SK-N-SH treated with all-trans-retinoic acid at 6 μM for 48 hours (cell line): ENCODE measurements at regions not wholly inside any gene's neighbourhood (a gene's known extent, or its start where the extent isn't known, plus 50 kb on each side); places are given as distances from the start of the nearest gene placed in this dataset.
"Not testable (repeated sequence)": the region's sequence is repeated elsewhere in the genome, so short reads cannot be mapped to it uniquely, and the experiment has no call there.

ENCODE experiments used
- ATAC-seq: fragments of 200-7000 bp; cut with Tn5 transposase; 3 replicates; pipeline ENCODE4 v1.9.1; 2020; ENCODE audit warnings: mild to moderate bottlenecking, moderate library complexity
- ARNTL ChIP-seq: fragments of 450-650 bp; formaldehyde crosslinking; IDR thresholded peaks from 2 replicates; pipeline ENCODE4 v1.5.0; 2020; ENCODE audit warnings: low read depth, mild to moderate bottlenecking, moderate library complexity, borderline replicate concordance
- BACH2 ChIP-seq: fragments of 250-450 bp; sonication (Bioruptor Pico); IDR thresholded peaks from 2 replicates; pipeline ENCODE4 v1.9.0; 2021; ENCODE audit warnings: mild to moderate bottlenecking, borderline replicate concordance
- CREB5 ChIP-seq: fragments of 250-450 bp; sonication (Bioruptor Pico); IDR thresholded peaks from 2 replicates; pipeline ENCODE4 v1.5.1; 2020; ENCODE audit warnings: low read depth, mild to moderate bottlenecking, moderate library complexity
- CSDC2 ChIP-seq: fragments of 250-450 bp; sonication (Bioruptor Pico); IDR thresholded peaks from 2 replicates; pipeline ENCODE4 v1.5.0; 2020; ENCODE audit warnings: mild to moderate bottlenecking, moderate library complexity
- CSRNP3 ChIP-seq: fragments of 250-450 bp; sonication (Bioruptor Pico); IDR thresholded peaks from 2 replicates; pipeline ENCODE4 v1.5.1; 2021; ENCODE audit warnings: mild to moderate bottlenecking, moderate library complexity
- ESRRG ChIP-seq: fragments of 250-450 bp; sonication (Bioruptor Pico); IDR thresholded peaks from 2 replicates; pipeline ENCODE4 v1.6.1; 2021; ENCODE audit warnings: mild to moderate bottlenecking
- GLIS3 ChIP-seq: fragments of 250-450 bp; sonication (Bioruptor Pico); IDR thresholded peaks from 2 replicates; pipeline ENCODE4 v1.5.0; 2020; ENCODE audit warnings: mild to moderate bottlenecking, moderate library complexity
- ISL1 ChIP-seq: fragments of 250-450 bp; sonication (Bioruptor Pico); IDR thresholded peaks from 2 replicates; pipeline ENCODE4 v2.1.2; 2022; ENCODE audit warnings: mild to moderate bottlenecking, moderate library complexity
- OSR1 ChIP-seq: fragments of 250-450 bp; sonication (Bioruptor Pico); IDR thresholded peaks from 2 replicates; pipeline ENCODE4 v1.8.0; 2022; ENCODE audit warnings: moderate library complexity, mild to moderate bottlenecking, inconsistent platforms
- PATZ1 ChIP-seq: fragments of 250-450 bp; sonication (Bioruptor Pico); IDR thresholded peaks from 2 replicates; pipeline ENCODE4 v1.8.0; 2020; ENCODE audit warnings: mild to moderate bottlenecking, moderate library complexity, borderline replicate concordance
- POU6F1 ChIP-seq: fragments of 250-450 bp; sonication (Bioruptor Pico); IDR thresholded peaks from 2 replicates; pipeline ENCODE4 v1.8.0; 2021; ENCODE audit warnings: low read depth, mild to moderate bottlenecking, moderate library complexity, borderline replicate concordance
- PPARA ChIP-seq: fragments of 250-450 bp; sonication (Bioruptor Pico); IDR thresholded peaks from 2 replicates; pipeline ENCODE4 v1.5.0; 2020; ENCODE audit warnings: mild to moderate bottlenecking, borderline replicate concordance
- RARB ChIP-seq: fragments of 250-450 bp; sonication (Bioruptor Pico); IDR thresholded peaks from 2 replicates; pipeline ENCODE4 v1.8.0; 2021; ENCODE audit warnings: mild to moderate bottlenecking, moderate library complexity
- SNAI2 ChIP-seq: fragments of 250-450 bp; sonication (Bioruptor Pico); IDR thresholded peaks from 2 replicates; pipeline ENCODE4 v1.5.0; 2020; ENCODE audit warnings: mild to moderate bottlenecking, moderate library complexity
- TCF4 ChIP-seq: fragments of 250-450 bp; sonication (Bioruptor Pico); IDR thresholded peaks from 2 replicates; pipeline ENCODE4 v1.8.0; 2021; ENCODE audit warnings: mild to moderate bottlenecking, moderate library complexity, borderline replicate concordance
- TOX ChIP-seq: fragments of 250-450 bp; sonication (Bioruptor Pico); IDR thresholded peaks from 2 replicates; pipeline ENCODE4 v1.8.0; 2021; ENCODE audit warnings: mild to moderate bottlenecking, moderate library complexity, borderline replicate concordance
- TSHZ2 ChIP-seq: fragments of 250-450 bp; sonication (Bioruptor Pico); IDR thresholded peaks from 2 replicates; pipeline ENCODE4 v1.5.0; 2020; ENCODE audit warnings: mild to moderate bottlenecking, moderate library complexity
- ZFP30 ChIP-seq: fragments of 450-650 bp; formaldehyde crosslinking; IDR thresholded peaks from 2 replicates; pipeline ENCODE4 v1.5.0; 2022; ENCODE audit warnings: mild to moderate bottlenecking, moderate library complexity
- ZNF565 ChIP-seq: fragments of 450-650 bp; formaldehyde crosslinking; conservative IDR thresholded peaks from 2 replicates; pipeline ENCODE4 v1.5.0; 2020; ENCODE audit warnings: low read depth, mild to moderate bottlenecking, moderate library complexity
- ZNF70 ChIP-seq: fragments of 450-650 bp; formaldehyde crosslinking; IDR thresholded peaks from 2 replicates; pipeline ENCODE4 v1.5.0; 2020; ENCODE audit warnings: mild to moderate bottlenecking, moderate library complexity

GRCh38 chr20:40016392-40016791, 672.6 kb downstream of the MAFB start:
- TF ChIP-seq GLIS3 (CRISPR knock-in tag) (no peak), ZNF70 (CRISPR knock-in tag) (no peak), CSRNP3 (no peak), CSDC2 (CRISPR knock-in tag) (no peak)
- ATAC-seq = no peak

- ATAC-seq = not testable (repeated sequence)
These were observed 677.0 kb downstream of the MAFB start for GRCh38 chr20:40012026-40012425.

- TF ChIP-seq TSHZ2 (CRISPR knock-in tag) = no peak
- TF ChIP-seq TCF4 (CRISPR knock-in tag) = no peak
- no peak for TF ChIP-seq PATZ1 (CRISPR knock-in tag)
- no peak for TF ChIP-seq POU6F1
- no peak for TF ChIP-seq GLIS3 (CRISPR knock-in tag)
- no peak for TF ChIP-seq SNAI2 (CRISPR knock-in tag)
- no peak for TF ChIP-seq OSR1 (CRISPR knock-in tag)
- TF ChIP-seq ISL1 (CRISPR knock-in tag) = no peak
- no peak for TF ChIP-seq ZNF70 (CRISPR knock-in tag)
- no peak for TF ChIP-seq TOX (CRISPR knock-in tag)
- no peak for TF ChIP-seq RARB (CRISPR knock-in tag)
- TF ChIP-seq BACH2 (CRISPR knock-in tag) = no peak
- no peak for TF ChIP-seq CSRNP3
- no peak for TF ChIP-seq PPARA
- no peak for TF ChIP-seq ZFP30 (CRISPR knock-in tag)
- no peak for TF ChIP-seq ESRRG
- no peak for TF ChIP-seq ZNF565 (CRISPR knock-in tag)
- no peak for TF ChIP-seq ARNTL (CRISPR knock-in tag)
- no peak for TF ChIP-seq CREB5 (CRISPR knock-in tag)
- no peak for ATAC-seq
These were observed 678.6 kb downstream of the MAFB start for GRCh38 chr20:40010483-40010882.
